ENCODE measurements at regions not wholly inside any gene's neighbourhood (a gene's known extent, or its start where the extent isn't known, plus 50 kb on each side); places are given as distances from the start of the nearest gene placed in this dataset.

GRCh38 chr2:133888107-133888506 is 319.8 kb upstream of the NCKAP5 start:
- in situ Hi-C loops (cut with MboI; ENCODE audit: low sequenced_read_pairs) (loop anchor here (10.0 to 25.0 kb wide), 4 partner anchors 349 to 1024 kb away; partner anchors contain the start of gene CCNT2), intact Hi-C loops (cut with micrococcal nuclease) (loop anchor here (5.0 to 10.0 kb wide), 2 partner anchors 319 to 487 kb away; no protein-coding TSS in a partner anchor), dilution Hi-C loops (cut with HindIII; ENCODE audit: low sequenced_read_pairs, unreplicated experiment) (no loop called here)
- no TSS peak for BruUV-seq (replicated peaks)
- no peak overlapping the region for H2AK9ac ChIP-seq (replicated peaks; ENCODE audit: low read depth, low read length, poor library complexity)
- peaks cover 22% of the 10 kb centered on the region for H3K4me1 ChIP-seq (ENCODE audit: control insufficient read depth, insufficient read depth, low read length)
- H3K27me3 ChIP-seq (ENCODE audit: control insufficient read depth, insufficient read depth, low read length), result peaks cover 2% of the 10 kb centered on the region; the same call in 1 of the 2 replicates
- WGBS, 2 experiments (ENCODE audit: extremely low coverage in 2 of 2, insufficient read length in 1 of 2), result 100% methylated on average over 1 of the region's 8 CpGs; no CpG with 5 or more reads in 1 of the 2 experiments
- H3K4ac ChIP-seq (ENCODE audit: low read depth, low read length), result peak overlapping the region; percentile 97
- H3K9ac ChIP-seq (ENCODE audit: low read depth, low read length), result no peak overlapping the region
- H3K27ac ChIP-seq (ENCODE audit: insufficient read depth, low read length), result peak overlapping the region; percentile 71; the same call in 1 of the 2 replicates
- H3K18ac ChIP-seq (ENCODE audit: low read depth, low read length), result peak overlapping the region; percentile 95
- peak overlapping the region; percentile 24 to 61; a peak in 3 of 4 replicates for H4K8ac ChIP-seq (ENCODE audit: low read depth in 2 of 2, low read length in 2 of 2)
- ChIA-PET POLR2A (ENCODE audit: unreplicated experiment) (no interaction called here), CTCF (interaction anchor here (1.4 kb wide), 1 partner anchor 563 kb away, joined by 3 read pairs; no protein-coding TSS in a partner anchor)
- H2AK5ac ChIP-seq (ENCODE audit: low read depth, low read length), result peak overlapping the region; percentile 74; the same call in 1 of the 2 replicates
- no peaks in the 10 kb centered on the region for H3K36me3 ChIP-seq (ENCODE audit: control insufficient read depth, insufficient read depth, low read length)
- H2BK5ac ChIP-seq (ENCODE audit: low read depth, low read length, poor library complexity, severe bottlenecking), result no peak overlapping the region
- no peak overlapping the region for H3K56ac ChIP-seq (ENCODE audit: extremely low read depth, insufficient read depth, low read length)
- H4K20me1 ChIP-seq (ENCODE audit: insufficient read depth, low read length), result no peaks in the 10 kb centered on the region
- H2AFZ ChIP-seq (replicated peaks; ENCODE audit: low read length, poor library complexity), result no peak overlapping the region
- peak overlapping the region; percentile 93 for H4K5ac ChIP-seq (ENCODE audit: low read depth, low read length)
- no peak overlapping the region for H3K4me2 ChIP-seq (ENCODE audit: low read depth, low read length)
- H2BK120ac ChIP-seq (ENCODE audit: low read depth, low read length), result peak overlapping the region; percentile 97
- TF ChIP-seq SMC3 (IDR thresholded peaks at IDR 0.05; ENCODE audit: low read depth, low read length) (no peak), NFE2L2 (IDR thresholded peaks at IDR 0.05; ENCODE audit: low read depth, low read length) (no peak), MAFK (IDR thresholded peaks at IDR 0.05; ENCODE audit: low read depth, low read length) (no peak), RFX5 (IDR thresholded peaks at IDR 0.05; ENCODE audit: low read depth, low read length) (no peak), CEBPB (IDR thresholded peaks at IDR 0.05; ENCODE audit: low read depth, low read length) (no peak), MAZ (IDR thresholded peaks at IDR 0.05; ENCODE audit: borderline replicate concordance, low read depth, low read length) (no peak), USF2 (IDR thresholded peaks at IDR 0.05; ENCODE audit: low read depth, low read length) (no peak), RAD21 (IDR thresholded peaks at IDR 0.05; ENCODE audit: low read length) (no peak), POLR2A (IDR thresholded peaks at IDR 0.05; ENCODE audit: low read depth, low read length) (no peak)
- H3K4me3 ChIP-seq (ENCODE audit: insufficient read depth, low read depth, low read length), result no peak overlapping the region
- no peak for DNase-seq
- H3K9me3 ChIP-seq (ENCODE audit: control insufficient read depth, insufficient read depth, low read length), result peaks cover under 1% of the 10 kb centered on the region; the same call in 1 of the 2 replicates
- no peak overlapping the region for H3K23ac ChIP-seq (ENCODE audit: low read depth, low read length)
- H2BK15ac ChIP-seq (ENCODE audit: low read depth, low read length), result peak overlapping the region; percentile 75; the same call in 1 of the 3 replicates
- peak overlapping the region; percentile 43; the same call in 1 of the 2 replicates for H4K91ac ChIP-seq (ENCODE audit: insufficient read depth, low read depth, low read length)
- H3K79me1 ChIP-seq (ENCODE audit: low read depth in 1 of 2, low read length in 2 of 2), result no peaks in the 10 kb centered on the region
- no peak for ATAC-seq (ENCODE audit: low read depth)
- H2BK20ac ChIP-seq (ENCODE audit: low read depth, low read length), result peak overlapping the region; percentile 89
- peaks cover 8% of the 10 kb centered on the region; the same call in 1 of the 2 replicates for H3K9me1 ChIP-seq (ENCODE audit: insufficient read depth, low read length)
- no peak overlapping the region for H3K14ac ChIP-seq (replicated peaks; ENCODE audit: low read depth, low read length)
